ENCODE measurements at regions not wholly inside any gene's neighbourhood (a gene's known extent, or its start where the extent isn't known, plus 50 kb on each side); places are given as distances from the start of the nearest gene placed in this dataset.

DNA sequence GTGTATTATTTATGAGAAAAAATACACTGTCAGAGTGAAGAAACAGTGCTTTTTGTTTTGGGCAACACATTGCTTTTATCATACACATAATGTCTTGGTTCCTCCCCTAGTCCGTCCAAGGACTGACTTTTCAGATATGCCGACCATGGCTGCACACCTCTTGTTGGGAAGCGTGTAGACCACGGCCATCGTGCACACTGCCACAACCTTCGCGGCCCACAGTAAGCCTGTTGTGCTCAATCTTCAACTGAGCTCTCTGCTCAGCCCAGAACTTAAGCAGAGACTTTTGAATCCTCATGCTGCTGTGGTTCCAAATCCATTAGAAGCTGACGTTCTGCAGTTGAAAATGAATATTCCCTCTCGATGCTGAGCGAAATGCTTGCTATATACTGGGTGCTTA, 157.6 kb upstream of the IRX2 start:
- DNase-seq (ENCODE audit: low spot score) = no peak

DNA sequence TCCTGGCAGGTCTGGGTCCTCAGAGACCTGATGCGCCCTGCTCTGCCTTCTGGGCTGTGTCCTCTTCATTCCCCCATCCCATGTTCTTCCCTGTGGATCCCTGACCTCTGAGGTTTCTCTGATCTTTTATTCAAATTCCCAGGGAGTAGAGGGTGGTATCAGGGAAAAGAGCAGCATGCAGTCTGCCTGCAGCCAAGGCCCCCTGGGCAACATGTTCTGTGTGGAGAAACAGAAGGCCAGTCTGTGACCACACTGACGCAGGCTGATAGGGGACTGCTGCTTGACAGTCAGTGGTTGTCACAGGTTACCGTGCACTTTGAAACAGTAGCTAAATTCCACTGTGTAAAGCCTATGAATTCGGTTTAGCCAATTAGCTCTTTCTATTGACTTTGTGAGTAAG, 156.6 kb upstream of the IRX2 start:
- no peak for DNase-seq (ENCODE audit: low spot score)

DNA sequence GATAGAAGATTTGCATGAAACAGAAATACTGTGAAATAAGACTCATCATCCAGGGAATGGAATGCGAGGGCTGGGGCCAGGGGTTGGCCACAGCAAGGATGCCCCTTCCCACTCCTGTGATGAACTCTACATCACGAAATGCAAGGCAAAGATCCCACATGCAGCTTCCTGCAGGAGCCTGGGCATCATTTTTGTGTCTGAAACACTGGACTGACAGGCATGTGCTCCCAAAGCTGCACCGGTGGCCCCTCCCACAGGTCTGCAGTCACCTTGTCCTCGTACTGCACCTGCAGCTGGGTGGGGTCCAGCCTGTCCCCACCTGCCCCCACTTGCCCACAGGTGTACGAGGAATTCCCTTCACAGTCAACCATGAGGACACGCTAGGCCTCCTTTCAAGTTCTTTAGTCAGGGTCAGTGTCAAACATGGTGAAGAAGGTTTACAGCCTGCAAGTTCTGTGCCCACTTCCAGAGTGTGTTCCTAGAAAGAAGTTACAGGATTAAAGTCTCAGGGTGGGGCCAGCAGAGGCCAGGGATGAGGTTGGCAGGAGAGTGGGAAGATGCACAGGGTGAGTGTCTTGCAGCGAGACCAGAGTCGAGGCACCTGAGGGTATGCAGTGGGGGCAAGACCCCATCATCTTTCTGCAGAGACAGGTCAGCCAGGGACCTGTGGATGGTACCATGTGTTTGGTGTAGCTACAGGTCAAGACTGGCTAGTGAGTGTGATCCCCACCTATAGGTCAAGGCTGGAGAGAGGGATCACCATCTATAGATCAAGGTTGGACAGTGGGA, 155.0 kb upstream of the IRX2 start:
- no peak for DNase-seq (ENCODE audit: low spot score)

DNA sequence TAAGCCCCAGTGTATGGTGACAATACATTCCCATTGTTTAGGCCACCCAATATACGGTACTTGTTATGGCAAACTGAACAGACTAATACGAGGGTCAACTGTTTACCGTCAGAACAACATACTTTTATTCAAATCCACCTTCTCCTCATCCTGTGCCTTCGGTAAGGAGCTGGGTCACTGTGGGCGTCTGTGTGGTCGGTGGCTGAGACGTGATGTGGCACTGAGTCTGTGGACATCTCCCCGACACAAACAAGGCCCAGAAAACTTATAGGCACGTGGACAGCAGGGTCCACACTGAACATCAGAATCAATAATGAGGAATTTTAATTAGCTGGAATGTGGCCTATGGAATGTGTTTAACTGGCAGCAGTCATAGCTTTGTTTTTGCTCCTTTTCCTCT, 154.3 kb upstream of the IRX2 start:
- DNase-seq (ENCODE audit: low spot score) = no peak

DNA sequence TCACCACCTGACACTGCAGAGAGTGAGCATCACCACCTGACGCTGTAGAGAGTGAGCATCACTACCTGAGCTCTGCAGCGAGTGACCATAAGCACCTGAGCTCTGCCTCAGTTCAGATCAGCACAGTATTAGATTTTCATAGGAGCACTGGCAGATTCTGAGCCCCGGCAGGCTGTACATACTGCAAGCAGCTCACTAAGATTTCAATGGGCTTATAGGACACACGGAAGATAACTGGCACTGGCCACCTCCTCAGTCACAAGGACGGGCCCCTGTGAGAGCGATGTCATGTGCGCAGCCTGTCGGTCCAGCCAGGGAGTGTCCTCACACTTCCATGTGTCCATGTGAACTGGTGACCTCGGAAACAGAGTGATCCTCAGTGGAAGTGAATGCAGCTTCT, 153.5 kb upstream of the IRX2 start:
- no peak for DNase-seq (ENCODE audit: low spot score)

DNA sequence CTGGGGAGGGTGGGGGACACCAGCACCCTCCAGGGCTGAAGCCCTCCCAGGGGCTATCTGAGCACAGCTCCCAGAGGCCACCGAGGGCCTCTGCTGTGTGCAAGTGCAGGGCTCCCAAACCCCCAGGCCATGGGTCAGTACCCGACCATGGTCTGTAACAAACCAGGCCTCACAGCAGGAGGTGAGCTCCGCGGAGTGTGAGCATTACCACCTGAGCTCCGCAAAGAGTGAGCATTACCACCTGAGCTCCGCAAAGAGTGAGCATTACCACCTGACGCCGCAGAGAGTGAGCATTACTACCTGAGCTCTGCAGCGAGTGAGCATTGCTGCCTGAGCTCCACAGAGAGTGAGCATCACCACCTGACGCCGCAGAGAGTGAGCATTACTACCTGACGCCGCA, 152.9 kb upstream of the IRX2 start:
- DNase-seq (ENCODE audit: low spot score) = no peak

DNA sequence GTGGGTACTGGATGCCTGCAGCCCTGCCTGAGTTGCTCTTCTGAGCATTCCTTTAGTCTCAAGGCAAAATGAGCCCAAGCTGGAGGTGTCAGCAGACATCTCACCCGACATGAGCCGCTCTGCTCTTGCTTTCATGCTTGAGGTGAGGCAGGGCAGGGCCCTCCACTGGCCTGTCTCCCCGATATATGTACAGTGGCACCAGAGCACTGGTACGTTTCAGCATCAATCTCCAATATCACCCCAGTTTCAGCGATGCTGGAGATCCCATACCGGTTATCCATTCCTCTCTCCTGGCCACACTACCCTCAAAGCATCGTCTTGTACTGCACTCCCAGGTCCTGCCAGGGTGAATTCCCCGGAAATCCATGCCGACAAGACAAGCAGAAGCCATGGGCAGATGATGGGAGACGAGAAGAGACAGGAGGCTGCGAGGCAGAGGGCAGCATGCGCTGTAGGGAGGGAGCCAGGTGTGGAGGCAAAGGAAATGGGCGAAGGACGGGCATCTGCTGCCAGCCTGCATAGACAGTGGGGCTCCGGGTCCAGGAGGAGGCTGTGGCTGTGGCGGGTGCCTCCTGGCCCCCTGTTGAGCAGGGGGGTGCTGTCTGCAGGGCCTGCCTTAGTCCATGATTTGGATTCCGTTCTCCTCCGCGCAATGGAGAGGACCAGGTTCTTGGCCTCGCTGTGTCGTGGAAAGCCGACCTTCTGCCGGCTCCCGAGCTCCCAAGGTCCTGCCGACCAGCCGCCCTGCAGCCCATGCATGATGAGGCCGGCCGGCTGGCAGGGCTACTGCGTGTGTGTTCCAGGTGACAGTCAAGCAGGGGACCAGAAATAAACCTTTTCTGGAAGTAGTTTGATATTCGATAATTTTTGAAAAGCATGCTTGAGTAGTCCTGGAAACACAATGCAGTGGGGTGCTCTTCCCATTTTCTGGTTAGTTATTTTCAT, 152.2 kb upstream of the IRX2 start:
- no peak for DNase-seq (ENCODE audit: low spot score)

DNA sequence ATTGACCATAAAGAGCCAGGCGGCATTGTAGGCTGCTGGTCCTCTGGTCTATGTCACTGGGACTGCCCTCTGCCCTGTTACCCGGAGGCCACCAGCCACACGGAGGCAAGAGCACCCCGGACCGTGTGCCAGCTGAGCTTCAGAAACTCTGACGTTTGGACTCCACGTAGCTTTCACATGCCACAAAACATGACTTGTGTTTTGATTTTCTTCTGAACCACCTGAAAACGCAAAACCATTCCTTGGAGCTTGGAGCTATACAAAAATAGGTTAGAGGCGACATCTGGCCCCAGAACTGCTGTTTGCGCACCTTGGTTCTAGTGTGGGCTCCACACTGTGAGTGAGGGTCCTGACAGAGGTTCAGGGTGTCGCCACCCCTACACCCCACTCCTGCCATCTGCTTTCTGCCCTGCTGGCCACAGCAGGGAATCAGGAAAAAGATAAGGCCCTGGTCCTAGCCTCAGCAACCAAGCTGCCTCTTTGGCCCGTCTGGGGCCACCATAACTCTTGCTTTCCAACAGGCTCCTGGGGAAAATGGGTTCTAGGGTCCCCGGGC, 151.3 kb upstream of the IRX2 start:
- no peak for DNase-seq (ENCODE audit: low spot score)

DNA sequence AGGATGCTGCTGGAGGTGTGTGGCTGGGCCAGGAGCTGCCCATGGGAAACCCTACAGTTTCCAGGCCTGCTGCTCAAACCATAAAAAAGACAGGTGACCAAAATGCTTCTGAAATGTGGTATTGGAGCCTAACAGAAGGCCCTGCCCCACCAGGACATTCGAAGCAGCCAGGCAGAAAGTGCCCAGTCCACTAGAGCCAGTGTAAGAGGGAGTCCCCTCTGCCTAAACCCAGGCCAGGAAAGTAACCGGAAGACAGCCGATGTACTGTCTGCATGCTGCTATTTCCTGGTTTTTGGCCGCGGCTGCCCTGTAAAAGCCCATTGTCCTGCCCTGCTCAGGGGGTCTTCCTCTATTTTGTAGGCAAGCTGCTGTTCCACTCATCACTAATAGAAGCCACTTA, 150.7 kb upstream of the IRX2 start:
- no peak for DNase-seq (ENCODE audit: low spot score)

DNA sequence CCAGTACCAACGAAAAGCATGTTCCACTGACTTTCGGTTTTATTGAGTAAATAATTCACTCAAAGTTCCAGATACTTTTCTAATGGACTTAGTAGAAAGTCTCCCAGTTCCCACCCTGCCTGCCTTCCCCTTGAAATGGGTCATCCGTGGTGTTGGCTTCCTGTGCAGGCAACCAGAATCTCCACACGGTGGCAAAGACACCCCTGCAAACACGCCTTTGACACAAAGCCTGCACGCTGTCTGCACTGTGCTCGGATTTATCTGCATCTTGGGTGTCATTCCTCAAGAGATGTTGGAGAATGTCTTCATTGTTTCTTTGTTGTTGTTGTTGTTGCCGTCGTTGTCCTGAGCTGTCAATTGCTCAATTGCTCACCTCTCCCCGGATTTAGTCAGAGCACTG, 150.0 kb upstream of the IRX2 start:
- DNase-seq (ENCODE audit: low spot score) = no peak

DNA sequence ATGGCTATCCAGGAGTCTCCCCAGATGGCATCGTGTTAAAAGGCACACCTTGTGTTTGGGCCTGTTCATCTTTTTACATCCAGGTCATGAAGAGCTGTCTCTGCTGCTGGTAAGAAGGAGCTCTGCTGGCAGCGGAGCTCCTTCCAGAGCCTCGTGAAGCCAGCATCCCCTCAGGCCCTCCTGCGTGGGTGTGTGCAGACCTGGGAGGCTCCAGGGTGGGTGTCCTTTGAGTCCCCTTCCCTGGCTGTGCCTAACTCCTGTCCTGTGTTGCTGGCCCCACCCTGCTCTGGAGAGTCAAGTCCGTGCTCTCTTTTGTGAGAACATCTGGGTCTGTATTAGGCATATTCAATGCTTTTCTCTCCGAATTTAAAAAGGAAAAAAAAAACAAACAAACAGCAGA, 149.6 kb upstream of the IRX2 start:
- no peak for DNase-seq (ENCODE audit: low spot score)

DNA sequence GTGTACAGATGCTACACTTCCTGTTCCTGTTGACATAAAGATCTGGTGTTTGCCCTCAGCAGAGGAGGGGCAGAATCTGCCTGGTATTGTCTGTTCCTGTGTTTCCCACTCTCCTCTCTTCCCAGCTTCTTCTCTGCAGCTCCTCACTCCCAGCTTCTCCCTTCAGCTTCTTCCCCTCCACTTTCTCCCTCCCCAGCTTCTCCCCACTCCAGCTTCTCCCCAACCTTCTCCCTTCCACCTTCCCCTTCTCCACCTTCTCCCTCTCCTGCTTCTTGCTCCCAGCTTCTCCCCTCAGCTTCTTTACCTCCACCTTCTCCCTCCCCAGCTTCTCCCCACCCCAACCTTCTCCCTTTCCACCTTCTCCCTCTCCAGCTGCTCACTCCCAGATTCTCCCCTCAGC, 148.9 kb upstream of the IRX2 start:
- DNase-seq (ENCODE audit: low spot score) = no peak

DNA sequence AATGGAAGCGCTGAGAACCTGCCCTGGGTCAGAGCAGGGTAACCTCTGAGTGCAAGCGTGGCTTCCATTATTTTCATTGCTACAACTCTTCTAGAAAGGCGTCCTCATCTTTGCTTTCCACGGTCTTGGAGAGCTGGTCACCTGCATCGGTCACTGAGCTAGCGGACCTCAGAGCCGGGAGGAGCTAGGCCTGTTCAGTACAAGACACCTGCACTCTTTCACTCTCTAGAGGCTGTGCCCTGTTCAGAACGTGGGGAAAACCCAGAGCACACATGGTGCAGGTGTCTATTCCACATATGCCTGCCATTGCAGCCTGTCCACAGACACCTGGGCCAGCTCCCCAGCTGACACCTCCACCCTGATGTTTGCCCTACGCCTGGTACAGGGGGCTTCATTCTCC, 147.8 kb upstream of the IRX2 start:
- no peak for DNase-seq (ENCODE audit: low spot score)

DNA sequence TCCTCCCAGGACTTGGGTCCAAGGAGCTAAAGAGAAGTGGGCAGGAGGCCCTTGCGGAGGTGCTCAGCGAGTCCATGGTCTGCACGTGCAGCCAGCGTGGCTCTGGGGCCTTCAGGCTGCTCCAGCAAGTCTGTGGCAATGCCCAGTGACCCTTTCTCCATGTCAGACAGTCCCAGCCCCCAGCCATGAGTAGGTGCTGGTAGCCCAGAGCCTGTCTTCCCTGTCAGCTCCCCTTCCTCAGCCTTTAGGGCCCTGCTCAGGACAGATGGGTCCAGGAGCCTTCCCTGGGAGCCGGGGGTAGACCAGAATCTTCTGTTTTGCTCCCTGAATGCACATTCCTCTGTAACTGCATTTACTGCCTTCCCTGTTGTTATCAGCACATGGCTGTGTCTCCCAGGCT, 147.2 kb upstream of the IRX2 start:
- DNase-seq (ENCODE audit: low spot score) = no peak

DNA sequence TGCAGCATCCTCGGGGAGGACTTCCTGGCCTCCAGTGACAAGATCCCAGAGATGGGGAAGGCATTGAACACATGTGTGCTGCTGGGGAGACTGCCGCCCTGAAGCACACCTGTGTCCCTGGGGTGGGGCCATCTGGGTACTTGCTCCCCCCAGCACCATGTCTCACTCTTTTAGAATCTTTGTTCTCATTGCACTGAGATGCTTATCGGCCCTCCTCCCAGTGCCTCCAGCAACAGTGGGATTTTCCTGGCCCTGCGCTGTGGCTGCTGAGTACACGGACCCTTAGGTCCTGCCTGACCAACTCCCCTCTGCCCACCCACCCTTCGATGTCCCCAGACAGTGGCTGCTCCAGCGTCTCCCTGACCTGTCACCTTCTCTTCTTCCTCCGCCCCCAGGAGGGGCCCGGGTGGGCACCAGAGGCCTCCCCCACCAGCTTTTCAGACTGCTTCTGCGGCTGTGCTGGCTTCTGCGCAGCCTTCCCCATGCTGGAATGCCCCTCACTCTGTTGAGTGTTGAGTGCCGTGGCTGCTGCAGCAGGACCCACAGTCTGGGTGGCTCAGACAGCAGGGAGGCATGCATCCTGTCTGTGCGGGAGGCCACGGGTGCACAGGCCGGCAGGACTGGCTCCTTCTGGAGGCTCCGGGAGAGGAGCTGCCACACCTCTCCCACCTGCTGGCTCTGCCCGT, 145.9 kb upstream of the IRX2 start:
- DNase-seq (ENCODE audit: low spot score) = no peak

DNA sequence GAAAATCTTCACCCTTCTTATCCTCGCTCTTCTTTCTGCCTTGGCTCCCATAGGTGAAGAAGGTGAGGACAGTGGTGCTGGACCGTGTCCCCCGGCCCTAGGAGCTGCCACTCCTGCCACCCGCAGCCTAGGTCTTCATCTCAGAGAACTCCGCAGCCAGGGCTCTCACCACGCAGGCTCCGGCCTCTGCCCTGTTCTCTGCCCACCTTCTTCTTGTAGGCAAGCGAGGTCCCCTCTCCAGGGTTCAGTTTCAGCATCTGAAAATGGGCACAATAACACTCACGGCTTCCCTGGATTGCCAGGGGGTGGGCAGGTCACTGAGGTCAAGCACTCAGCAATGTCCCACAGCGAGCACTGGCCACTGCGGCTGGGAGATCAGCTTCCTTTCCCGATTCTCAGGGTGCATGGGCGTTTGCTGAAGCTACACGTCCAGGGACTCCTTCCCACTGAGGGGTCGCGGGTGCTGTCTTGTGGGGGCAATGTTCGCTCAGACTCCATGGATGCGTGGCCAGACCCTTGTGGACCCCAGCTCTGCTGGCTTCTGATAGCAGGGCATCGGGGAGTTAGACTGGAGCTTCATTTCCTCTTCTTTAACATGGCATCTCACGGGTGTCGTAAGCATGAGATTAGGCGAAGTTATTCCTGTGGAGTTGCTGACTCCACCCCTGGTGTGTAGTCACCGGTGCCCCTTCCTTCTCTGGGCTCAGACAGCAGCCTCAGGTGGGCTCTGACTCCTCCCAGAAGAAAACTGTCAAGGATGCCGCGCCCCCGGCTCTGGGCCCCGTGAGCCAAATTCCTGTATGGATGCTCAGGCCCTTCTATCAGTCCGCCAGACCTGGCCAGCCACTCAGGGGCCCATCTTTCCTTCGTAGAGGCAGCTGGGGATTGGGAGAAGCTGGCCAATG, 145.1 kb upstream of the IRX2 start:
- no peak for DNase-seq (ENCODE audit: low spot score)

DNA sequence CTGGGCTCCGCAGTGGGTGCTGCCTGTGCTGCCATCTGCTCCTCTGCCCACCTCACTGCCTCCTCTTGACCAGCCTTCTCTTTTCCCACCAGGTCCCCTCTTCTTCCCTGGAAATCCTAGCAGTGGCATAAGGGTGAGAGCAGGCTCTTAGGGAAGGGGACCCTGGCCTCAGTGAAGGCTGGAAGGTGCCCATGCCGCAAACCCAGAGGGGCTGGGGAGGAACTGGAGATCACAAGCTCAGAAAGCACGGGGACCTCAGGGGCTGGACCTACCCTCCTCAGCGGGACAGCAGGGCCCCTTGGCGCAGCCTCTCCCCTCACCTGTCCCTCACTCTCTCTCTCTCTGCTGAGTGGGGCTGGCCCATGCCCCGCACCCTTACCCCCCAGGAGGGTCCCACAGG, 144.4 kb upstream of the IRX2 start:
- no peak for DNase-seq (ENCODE audit: low spot score)

DNA sequence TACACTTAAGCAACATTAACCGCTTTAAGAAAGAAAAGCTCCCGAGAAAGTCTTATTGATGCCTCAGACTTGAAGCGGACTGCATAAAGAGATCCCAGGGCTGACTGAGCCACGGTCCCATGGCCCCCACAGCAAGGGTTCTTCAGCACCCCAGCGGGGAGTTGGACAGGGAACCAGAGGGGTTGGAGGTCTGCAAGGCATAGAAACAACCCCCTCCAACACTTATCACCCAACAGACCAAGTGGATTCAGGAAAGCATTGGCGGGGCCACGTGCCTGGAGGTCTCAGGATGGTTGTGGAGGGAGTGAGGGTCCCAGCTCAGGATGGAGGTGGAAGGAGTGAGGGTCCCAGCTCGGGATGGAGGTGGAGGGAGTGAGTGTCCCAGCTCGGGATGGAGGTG, 143.7 kb upstream of the IRX2 start:
- DNase-seq (ENCODE audit: low spot score) = no peak

DNA sequence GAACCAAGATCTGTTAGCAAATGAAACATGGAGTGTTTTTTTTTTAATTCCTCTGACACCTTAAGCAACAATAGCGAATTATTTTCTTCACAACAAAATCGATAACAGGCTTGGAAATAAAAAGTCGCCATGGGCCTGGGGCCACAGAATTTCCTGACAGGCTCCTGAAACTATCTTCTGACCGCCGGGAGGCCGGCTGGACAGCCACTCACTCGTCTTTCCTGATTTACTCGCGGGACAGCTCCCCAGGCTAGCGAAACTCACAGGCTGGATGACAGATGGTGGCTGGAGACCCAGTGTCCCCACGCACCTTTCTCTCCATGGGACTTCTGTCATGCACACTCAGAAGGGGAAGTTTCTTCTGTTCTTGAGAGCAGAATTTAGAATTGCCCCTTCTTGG, 143.3 kb upstream of the IRX2 start:
- no peak for DNase-seq (ENCODE audit: low spot score)

DNA sequence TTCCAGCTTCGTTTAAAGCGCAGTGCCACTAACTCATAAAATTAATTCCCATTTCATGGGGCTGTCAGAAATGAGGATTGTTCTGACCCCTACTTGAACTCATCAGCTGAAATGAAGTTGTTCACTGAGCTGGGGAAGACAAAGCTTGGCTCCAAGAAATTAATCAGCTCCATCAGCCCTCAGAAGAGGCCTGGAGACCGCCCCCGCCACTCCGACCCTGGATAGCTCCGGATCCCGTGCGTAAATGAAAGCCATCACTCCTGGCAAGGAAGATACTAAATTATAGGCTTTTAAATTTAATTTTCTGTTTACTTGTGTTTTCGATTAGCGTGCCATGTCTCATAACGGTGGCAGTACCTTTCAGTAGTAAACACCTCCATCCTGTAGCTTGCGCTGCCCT, 142.8 kb upstream of the IRX2 start:
- no peak for DNase-seq (ENCODE audit: low spot score)

DNA sequence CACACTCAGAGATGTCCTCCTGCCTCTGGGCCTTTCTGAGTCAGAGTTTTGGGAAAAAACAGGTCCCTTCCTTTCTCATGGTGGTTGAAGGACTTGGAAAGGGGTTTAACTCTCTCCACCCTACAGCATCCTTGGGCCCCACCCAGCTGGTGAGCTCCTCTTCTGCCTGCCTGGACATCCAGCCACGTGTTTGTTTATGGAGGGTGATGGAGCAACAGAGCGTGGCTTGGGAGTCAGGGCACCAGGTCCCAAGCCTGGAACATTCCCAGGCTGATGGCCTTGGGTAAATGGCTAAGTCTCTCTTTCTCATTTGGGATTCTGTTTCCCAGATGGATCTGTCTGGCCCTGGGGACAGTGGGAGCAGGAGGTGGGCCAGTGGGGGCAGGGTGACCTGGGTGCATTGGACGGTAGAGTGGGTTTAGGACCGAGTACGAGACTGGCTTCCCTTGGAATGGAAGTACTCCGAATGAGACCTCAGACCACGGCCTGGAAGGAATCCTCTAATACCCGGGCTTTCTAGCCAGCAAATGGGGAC, 141.1 kb upstream of the IRX2 start:
- no peak for DNase-seq (ENCODE audit: low spot score)
